Retina (tissue), 1 donor: ENCODE measurements at regions not wholly inside any gene's neighbourhood (a gene's known extent, or its start where the extent isn't known, plus 50 kb on each side); places are given as distances from the start of the nearest gene placed in this dataset.

Experiments
- DNase-seq: peaks from one replicate; pipeline ENCODE4 v3.0.0-alpha.2; 2016

GRCh38 chr6:105603788-105604586 is 201.1 kb upstream of the PREP start:
- no peak for DNase-seq

GRCh38 chr6:105601541-105602236 is 198.8 kb upstream of the PREP start:
- DNase-seq: no peak

GRCh38 chr6:105600336-105601260 is 197.7 kb upstream of the PREP start:
- DNase-seq: no peak

GRCh38 chr6:105598264-105598663 is 195.4 kb upstream of the PREP start:
- no peak for DNase-seq

GRCh38 chr6:105596284-105596755 is 193.4 kb upstream of the PREP start:
- DNase-seq: no peak

GRCh38 chr6:105595829-105596228 is 192.9 kb upstream of the PREP start:
- no peak for DNase-seq

- DNase-seq: no peak
Observed at GRCh38 chr6:105594821-105595220, 191.9 kb upstream of the PREP start.

GRCh38 chr6:105593805-105594671 is 191.2 kb upstream of the PREP start:
- DNase-seq: no peak

GRCh38 chr6:105593056-105593690 is 190.3 kb upstream of the PREP start:
- DNase-seq: no peak

- no peak for DNase-seq
Observed at GRCh38 chr6:105592329-105592728, 189.4 kb upstream of the PREP start.

GRCh38 chr6:105591053-105591452 is 188.2 kb upstream of the PREP start:
- DNase-seq: no peak

- DNase-seq: no peak
Observed at GRCh38 chr6:105588123-105588710, 185.3 kb upstream of the PREP start.

- DNase-seq: no peak
Observed at GRCh38 chr6:105587349-105588122, 184.7 kb upstream of the PREP start.

GRCh38 chr6:105578179-105578707 is 175.4 kb upstream of the PREP start:
- no peak for DNase-seq

GRCh38 chr6:105573556-105573955 is 170.7 kb upstream of the PREP start:
- no peak for DNase-seq

GRCh38 chr6:105573138-105573537 is 170.3 kb upstream of the PREP start:
- DNase-seq: no peak

GRCh38 chr6:105570416-105570815 is 167.5 kb upstream of the PREP start:
- DNase-seq: no peak

- DNase-seq: no peak
Observed at GRCh38 chr6:105569706-105570105, 166.8 kb upstream of the PREP start.

GRCh38 chr6:105568751-105569150 is 165.9 kb upstream of the PREP start:
- DNase-seq: no peak

GRCh38 chr6:105568142-105568541 is 165.3 kb upstream of the PREP start:
- DNase-seq: no peak
